ENCODE measurements at regions not wholly inside any gene's neighbourhood (a gene's known extent, or its start where the extent isn't known, plus 50 kb on each side); places are given as distances from the start of the nearest gene placed in this dataset.

GRCh38 chr16:73240920-73241319 is 193.0 kb upstream of the ZFHX3 start (continued):
- no peak for TF ChIP-seq ZBTB39 (CRISPR knock-in tag; IDR thresholded peaks at IDR 0.05)
- TF ChIP-seq ATF1 (CRISPR knock-in tag; IDR thresholded peaks at IDR 0.05) = no peak
- TF ChIP-seq ZNF230 (CRISPR knock-in tag; IDR thresholded peaks at IDR 0.05) = no peak
- no peak for TF ChIP-seq RBFOX2 (IDR thresholded peaks at IDR 0.05; ENCODE audit: low read depth, low read length)
- TF ChIP-seq AGO2 (optimal IDR thresholded peaks at IDR 0.05; ENCODE audit: low read depth, low read length) = no peak
- no peak for TF ChIP-seq SKIL (CRISPR knock-in tag; IDR thresholded peaks at IDR 0.05; ENCODE audit: borderline replicate concordance)
- TF ChIP-seq MAF1 (CRISPR knock-in tag; IDR thresholded peaks at IDR 0.05; ENCODE audit: borderline replicate concordance) = no peak
- TF ChIP-seq ZNF615 (CRISPR knock-in tag; IDR thresholded peaks at IDR 0.05; ENCODE audit: borderline replicate concordance) = no peak
- no peak for TF ChIP-seq ZNF343 (CRISPR knock-in tag; IDR thresholded peaks at IDR 0.05)
- TF ChIP-seq TBX3 (IDR thresholded peaks at IDR 0.05; ENCODE audit: borderline replicate concordance) = no peak

GRCh38 chr16:73237601-73238000 is 189.7 kb upstream of the ZFHX3 start:
- FAIRE-seq = no peak
- Histone ChIP-seq H3K9ac (ENCODE audit: insufficient read depth, low read depth, low read length) (no peak overlapping the region), H3K4me2 (ENCODE audit: low read depth, low read length) (no peak overlapping the region), H3K36me3 (replicated peaks in 1 of 2; ENCODE audit: control insufficient read depth in 1 of 2, insufficient read depth in 2 of 2, low read length in 2 of 2) (no peaks in the 10 kb centered on the region), H3K79me2 (ENCODE audit: insufficient read depth, low read length) (no peaks in the 10 kb centered on the region), H3K9me3 (ENCODE audit: low read length) (no peaks in the 10 kb centered on the region), H3K27me3 (ENCODE audit: control insufficient read depth in 1 of 2, insufficient read depth in 2 of 2, low read length in 2 of 2) (peaks cover 0 to 26% of the 10 kb centered on the region in 2 experiments; a peak in 3 of 5 replicates), H2AFZ (ENCODE audit: low read length) (no peak overlapping the region), H3K4me1 (ENCODE audit: insufficient read depth, low read length) (peaks cover 7% of the 10 kb centered on the region), H3K27ac (ENCODE audit: extremely low read length, insufficient read depth, low read length) (no peak overlapping the region), H3K4me3 (replicated peaks in 1 of 3; ENCODE audit: insufficient read depth in 1 of 3, low read depth in 2 of 3, low read length in 3 of 3) (no peak overlapping the region), H4K20me1 (ENCODE audit: insufficient read depth, low read length) (no peaks in the 10 kb centered on the region)
- ATAC-seq = no peak
- no TSS peak for BruUV-seq (replicated peaks)
- ChIA-PET POLR2A (no interaction called here), CTCF (ENCODE audit: low intra/inter-chr PET ratio, low total read pairs) (no interaction called here)
- in situ Hi-C loops (cut with HindIII; ENCODE audit: extremely low pct_ligation_motif_present, low pct_unique_long_range_greater_than_20kb) (no loop called here), intact Hi-C loops (cut with micrococcal nuclease; ENCODE audit: unreplicated experiment) (no loop called here)
- TF ChIP-seq DBP (CRISPR knock-in tag; IDR thresholded peaks at IDR 0.05; ENCODE audit: not compliant biosample characterization) (no peak), ZNF513 (CRISPR knock-in tag; conservative IDR thresholded peaks at IDR 0.05) (no peak), FOXK1 (CRISPR knock-in tag; IDR thresholded peaks at IDR 0.05; ENCODE audit: borderline replicate concordance, low read depth) (no peak), ZKSCAN1 (IDR thresholded peaks at IDR 0.05; ENCODE audit: low read length) (no peak), KLF16 (CRISPR knock-in tag; IDR thresholded peaks at IDR 0.05) (no peak), ZNF207 (IDR thresholded peaks at IDR 0.05; ENCODE audit: borderline replicate concordance) (no peak)
- DNase-seq (ENCODE audit: low spot score) = no peak
- WGBS (ENCODE audit: low lambda C conversion rate) = 38% methylated on average over 4 of the region's 4 CpGs

Data from HepG2 (cell line).